Colonic mucosa (tissue), 4 donors: ENCODE measurements at regions not wholly inside any gene's neighbourhood (a gene's known extent, or its start where the extent isn't known, plus 50 kb on each side); places are given as distances from the start of the nearest gene placed in this dataset.

ENCODE experiments used
- DNase-seq: peaks from one replicate; pipeline ENCODE4 v3.0.0-alpha.2; 2020
- H3K27ac ChIP-seq: fragments of 200-600 bp; one replicate; pipeline ENCODE4 v1.8.0; 2021
- H3K27me3 ChIP-seq: fragments of 200-600 bp; one replicate; pipeline ENCODE4 v1.8.0; 2021
- H3K36me3 ChIP-seq: fragments of 200-600 bp; one replicate; pipeline ENCODE4 v1.8.0; 2021
- H3K4me1 ChIP-seq: fragments of 200-600 bp; one replicate; pipeline ENCODE4 v1.8.0; 2021; ENCODE audit warnings: mild to moderate bottlenecking
- H3K4me3 ChIP-seq: fragments of 200-600 bp; one replicate; pipeline ENCODE4 v1.8.0; 2021
- H3K9ac ChIP-seq, 2 donors: one replicate each; pipeline ENCODE4 v1.7.0; 2013; ENCODE audit warnings: control low read depth in 2 of 2, low read depth in 2 of 2, low read length in 2 of 2
- H3K9me3 ChIP-seq: fragments of 200-600 bp; one replicate; pipeline ENCODE4 v1.8.0; 2021
- CTCF ChIP-seq: fragments of 200-600 bp; IDR thresholded peaks from one replicate; pipeline ENCODE4 v1.8.0; 2022; ENCODE audit warnings: antibody characterized with exemption, mild to moderate bottlenecking
- intact Hi-C: fragments of 100-400 bp; cut with DNase I; formaldehyde crosslinking; loops from one replicate; pipeline ENCODE4 v1.14.1; 2022
- donor health status: healthy.
- donor health status: DM: no; HTN: no; CAD: no.
- donor health status: DM: no; HTN: no; CAD: no.

DNA sequence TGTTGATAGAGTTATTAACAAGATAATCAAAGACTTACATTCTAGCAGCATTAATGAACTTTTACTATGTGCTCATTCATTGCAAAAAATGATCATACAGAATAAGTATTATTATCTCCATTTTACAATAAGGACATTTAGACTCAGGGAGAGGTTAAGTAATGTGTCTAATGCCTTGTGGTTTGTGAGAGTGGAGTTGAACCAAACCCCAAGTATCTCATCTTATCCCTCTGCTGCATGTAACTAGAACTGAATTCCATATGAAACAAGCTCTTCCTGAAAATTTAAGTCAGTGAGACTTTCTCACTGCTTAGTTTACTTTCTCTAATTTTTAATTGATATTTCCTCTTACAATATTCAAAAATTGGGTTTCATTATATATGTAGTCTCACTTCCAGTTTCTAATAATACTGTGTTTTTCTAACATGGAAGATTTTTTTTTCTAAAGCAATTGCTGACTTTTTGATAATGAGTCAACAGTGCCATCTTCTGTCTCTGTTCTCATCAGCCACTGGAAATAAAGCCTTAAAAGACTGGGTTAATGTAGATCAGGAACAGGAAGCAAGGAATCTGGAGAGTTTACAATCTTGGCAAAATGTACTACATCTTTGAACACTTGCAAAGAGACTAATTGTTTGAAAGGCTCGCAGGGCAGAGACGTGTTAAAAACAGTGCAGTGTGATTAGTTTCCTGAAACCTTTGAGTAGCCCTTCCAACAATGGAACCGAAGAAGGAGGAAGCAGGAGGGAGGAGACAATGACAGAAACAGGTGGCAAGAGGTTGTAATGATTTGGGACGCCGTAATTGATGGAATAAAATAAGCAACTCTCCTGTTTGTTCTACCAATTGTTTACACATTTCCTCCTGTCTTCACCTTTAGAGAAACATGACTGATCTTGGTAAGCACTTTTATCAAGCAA lies 567.6 kb downstream of the MRPL39 start:
- no peaks in the 10 kb centered on the region for H3K9me3 ChIP-seq
- no peak overlapping the region for H3K9ac ChIP-seq
- no peaks in the 10 kb centered on the region for H3K4me1 ChIP-seq
- H3K36me3 ChIP-seq: no peaks in the 10 kb centered on the region
- intact Hi-C loops: loop anchor here (10.0 kb wide), 1 partner anchor 145 kb away; no protein-coding TSS in a partner anchor
- no peaks in the 10 kb centered on the region for H3K27me3 ChIP-seq
- no peak for TF ChIP-seq CTCF
- H3K27ac ChIP-seq: no peak overlapping the region
- no peak overlapping the region for H3K4me3 ChIP-seq
- no peak for DNase-seq

- DNase-seq: no peak
- Histone ChIP-seq H3K9me3 (no peaks in the 10 kb centered on the region), H3K4me1 (no peaks in the 10 kb centered on the region), H3K4me3 (no peak overlapping the region), H3K27me3 (no peaks in the 10 kb centered on the region), H3K36me3 (no peaks in the 10 kb centered on the region), H3K9ac (no peak overlapping the region), H3K27ac (no peak overlapping the region)
- no peak for TF ChIP-seq CTCF
- intact Hi-C loops: no loop called here
Observed at GRCh38 chr21:25036775-25037174, 570.5 kb downstream of the MRPL39 start.

- intact Hi-C loops: no loop called here
- Histone ChIP-seq H3K9me3 (no peaks in the 10 kb centered on the region), H3K27me3 (no peaks in the 10 kb centered on the region), H3K27ac (no peak overlapping the region), H3K4me3 (no peak overlapping the region), H3K9ac (no peak overlapping the region), H3K4me1 (no peaks in the 10 kb centered on the region), H3K36me3 (no peaks in the 10 kb centered on the region)
- no peak for DNase-seq
- no peak for TF ChIP-seq CTCF
Observed at GRCh38 chr21:25031750-25032149, 575.5 kb downstream of the MRPL39 start.

DNA sequence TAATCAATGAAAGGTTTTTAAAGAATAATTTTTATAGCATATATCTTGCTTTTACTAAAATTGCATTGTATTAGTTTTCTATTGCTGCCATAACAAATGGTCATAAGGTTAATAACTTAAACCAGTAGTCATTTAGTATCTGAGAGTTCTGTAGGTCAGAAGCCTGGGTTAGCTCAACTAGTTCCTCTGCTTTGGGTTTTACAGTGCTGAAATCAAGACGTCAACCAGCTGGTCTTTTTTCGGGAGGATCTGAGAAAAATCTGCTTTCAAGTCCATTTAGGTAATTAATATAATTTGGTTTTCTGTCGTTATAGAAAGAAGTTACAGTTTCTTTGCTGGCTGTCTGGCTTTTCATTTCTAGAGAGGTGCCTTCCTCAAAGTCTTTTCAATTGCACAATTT lies 577.7 kb downstream of the MRPL39 start:
- intact Hi-C loops: no loop called here
- Histone ChIP-seq H3K9me3 (no peaks in the 10 kb centered on the region), H3K4me1 (no peaks in the 10 kb centered on the region), H3K27me3 (no peaks in the 10 kb centered on the region), H3K27ac (no peak overlapping the region), H3K36me3 (no peaks in the 10 kb centered on the region), H3K4me3 (no peak overlapping the region), H3K9ac (no peak overlapping the region)
- no peak for DNase-seq
- no peak for TF ChIP-seq CTCF

DNA sequence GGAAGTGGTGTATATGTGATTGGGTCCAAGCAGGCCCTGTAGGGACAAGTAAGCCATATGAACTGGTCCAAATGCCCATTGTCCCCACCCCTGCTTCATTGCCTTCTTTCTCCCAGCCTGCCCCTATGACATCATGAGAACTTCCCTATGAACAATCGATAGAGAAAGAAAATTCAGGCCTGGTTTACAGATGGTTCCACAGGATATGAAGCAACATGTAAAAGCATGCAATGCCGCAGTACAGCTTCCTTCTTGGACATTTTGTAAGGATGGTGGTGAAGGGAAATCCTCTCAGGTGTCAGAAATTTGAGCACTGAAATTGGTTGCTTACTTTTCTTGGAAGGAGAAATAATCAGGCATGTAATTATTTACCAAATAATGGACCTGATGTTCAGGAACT lies 581.7 kb downstream of the MRPL39 start:
- TF ChIP-seq CTCF: no peak
- intact Hi-C loops: no loop called here
- Histone ChIP-seq H3K27ac (no peak overlapping the region), H3K4me3 (no peak overlapping the region), H3K9ac (no peak overlapping the region), H3K4me1 (no peaks in the 10 kb centered on the region), H3K27me3 (no peaks in the 10 kb centered on the region), H3K9me3 (no peaks in the 10 kb centered on the region), H3K36me3 (no peaks in the 10 kb centered on the region)
- DNase-seq: no peak
